ENCODE measurements at regions not wholly inside any gene's neighbourhood (a gene's known extent, or its start where the extent isn't known, plus 50 kb on each side); places are given as distances from the start of the nearest gene placed in this dataset.

- TF ChIP-seq POLR2A (IDR thresholded peaks at IDR 0.05; ENCODE audit: low read depth, low read length) (no peak), USF2 (IDR thresholded peaks at IDR 0.05; ENCODE audit: low read depth, low read length) (no peak), CTCF (conservative IDR thresholded peaks at IDR 0.05; ENCODE audit: low read depth, low read length) (no peak), RCOR1 (IDR thresholded peaks at IDR 0.05; ENCODE audit: insufficient replicate concordance, low read length) (no peak), NFE2L2 (IDR thresholded peaks at IDR 0.05; ENCODE audit: low read depth, low read length) (no peak), MAZ (IDR thresholded peaks at IDR 0.05; ENCODE audit: borderline replicate concordance, low read depth, low read length) (no peak), CEBPB (IDR thresholded peaks at IDR 0.05; ENCODE audit: low read depth, low read length) (no peak), RAD21 (IDR thresholded peaks at IDR 0.05; ENCODE audit: low read length) (no peak), RFX5 (IDR thresholded peaks at IDR 0.05; ENCODE audit: low read depth, low read length) (no peak), SMC3 (IDR thresholded peaks at IDR 0.05; ENCODE audit: low read depth, low read length) (no peak), ELK1 (IDR thresholded peaks at IDR 0.05; ENCODE audit: borderline replicate concordance, low read depth, low read length) (no peak)
These were observed 109.3 kb upstream of the IPO5 start for GRCh38 chr13:97844151-97844550.
